ENCODE measurements at regions not wholly inside any gene's neighbourhood (a gene's known extent, or its start where the extent isn't known, plus 50 kb on each side); places are given as distances from the start of the nearest gene placed in this dataset.

- TF ChIP-seq EZH2phosphoT487 (IDR thresholded peaks at IDR 0.05; ENCODE audit: borderline replicate concordance, low read length) (no peak), CTCF (IDR thresholded peaks at IDR 0.05; ENCODE audit: low read depth, low read length, poor library complexity, severe bottlenecking) (no peak)
- no peak overlapping the region for H3K27ac ChIP-seq (ENCODE audit: low read depth, low read length)
- H3K4me2 ChIP-seq (ENCODE audit: low read length), result no peak overlapping the region
- H4K20me1 ChIP-seq (ENCODE audit: control insufficient read depth, insufficient read depth, low read depth, low read length), result no peaks in the 10 kb centered on the region
- H3K4me3 ChIP-seq (ENCODE audit: low read length), result no peak overlapping the region
- no peaks in the 10 kb centered on the region for H3K27me3 ChIP-seq (ENCODE audit: control insufficient read depth, low read length)
- H3K9me2 ChIP-seq (replicated peaks; ENCODE audit: control insufficient read depth, low read length), result no peaks in the 10 kb centered on the region
- H3K79me2 ChIP-seq (ENCODE audit: control insufficient read depth, low read length), result no peaks in the 10 kb centered on the region
- no peaks in the 10 kb centered on the region for H3K9me3 ChIP-seq (ENCODE audit: control insufficient read depth, insufficient read depth, low read length)
- no peaks in the 10 kb centered on the region for H3K4me1 ChIP-seq (ENCODE audit: control insufficient read depth, low read length)
- no peaks in the 10 kb centered on the region for H3F3A ChIP-seq (ENCODE audit: control insufficient read depth, insufficient read depth)
- no peaks in the 10 kb centered on the region for H3K36me3 ChIP-seq (ENCODE audit: control insufficient read depth, low read length)
Observed at GRCh38 chr7:155963771-155964195, 151.5 kb upstream of the SHH start.

GRCh38 chr7:155963356-155963755 lies 151.1 kb upstream of the SHH start:
- H3K9me2 ChIP-seq (replicated peaks; ENCODE audit: control insufficient read depth, low read length), result no peaks in the 10 kb centered on the region
- H3K4me1 ChIP-seq (ENCODE audit: control insufficient read depth, low read length), result no peaks in the 10 kb centered on the region
- no peak overlapping the region for H3K27ac ChIP-seq (ENCODE audit: low read depth, low read length)
- H3K27me3 ChIP-seq (ENCODE audit: control insufficient read depth, low read length), result no peaks in the 10 kb centered on the region
- H3K4me2 ChIP-seq (ENCODE audit: low read length), result no peak overlapping the region
- H3F3A ChIP-seq (ENCODE audit: control insufficient read depth, insufficient read depth), result no peaks in the 10 kb centered on the region
- H3K9me3 ChIP-seq (ENCODE audit: control insufficient read depth, insufficient read depth, low read length), result no peaks in the 10 kb centered on the region
- TF ChIP-seq CTCF (IDR thresholded peaks at IDR 0.05; ENCODE audit: low read depth, low read length, poor library complexity, severe bottlenecking) (no peak), EZH2phosphoT487 (IDR thresholded peaks at IDR 0.05; ENCODE audit: borderline replicate concordance, low read length) (no peak)
- no peaks in the 10 kb centered on the region for H3K79me2 ChIP-seq (ENCODE audit: control insufficient read depth, low read length)
- no peaks in the 10 kb centered on the region for H3K36me3 ChIP-seq (ENCODE audit: control insufficient read depth, low read length)
- no peaks in the 10 kb centered on the region for H4K20me1 ChIP-seq (ENCODE audit: control insufficient read depth, insufficient read depth, low read depth, low read length)
- H3K4me3 ChIP-seq (ENCODE audit: low read length), result no peak overlapping the region

GRCh38 chr7:155962968-155963300 lies 150.7 kb upstream of the SHH start:
- no peaks in the 10 kb centered on the region for H4K20me1 ChIP-seq (ENCODE audit: control insufficient read depth, insufficient read depth, low read depth, low read length)
- H3K27me3 ChIP-seq (ENCODE audit: control insufficient read depth, low read length), result no peaks in the 10 kb centered on the region
- no peaks in the 10 kb centered on the region for H3K36me3 ChIP-seq (ENCODE audit: control insufficient read depth, low read length)
- no peak overlapping the region for H3K4me2 ChIP-seq (ENCODE audit: low read length)
- H3K9me2 ChIP-seq (replicated peaks; ENCODE audit: control insufficient read depth, low read length), result no peaks in the 10 kb centered on the region
- H3K79me2 ChIP-seq (ENCODE audit: control insufficient read depth, low read length), result no peaks in the 10 kb centered on the region
- H3K27ac ChIP-seq (ENCODE audit: low read depth, low read length), result no peak overlapping the region
- H3K9me3 ChIP-seq (ENCODE audit: control insufficient read depth, insufficient read depth, low read length), result no peaks in the 10 kb centered on the region
- H3F3A ChIP-seq (ENCODE audit: control insufficient read depth, insufficient read depth), result no peaks in the 10 kb centered on the region
- no peaks in the 10 kb centered on the region for H3K4me1 ChIP-seq (ENCODE audit: control insufficient read depth, low read length)
- H3K4me3 ChIP-seq (ENCODE audit: low read length), result no peak overlapping the region
- no peak for TF ChIP-seq CTCF (IDR thresholded peaks at IDR 0.05; ENCODE audit: low read depth, low read length, poor library complexity, severe bottlenecking)
- no peak for TF ChIP-seq EZH2phosphoT487 (IDR thresholded peaks at IDR 0.05; ENCODE audit: borderline replicate concordance, low read length)

All from DOHH2 (cell line).